ENCODE measurements at regions not wholly inside any gene's neighbourhood (a gene's known extent, or its start where the extent isn't known, plus 50 kb on each side); places are given as distances from the start of the nearest gene placed in this dataset.

DNA sequence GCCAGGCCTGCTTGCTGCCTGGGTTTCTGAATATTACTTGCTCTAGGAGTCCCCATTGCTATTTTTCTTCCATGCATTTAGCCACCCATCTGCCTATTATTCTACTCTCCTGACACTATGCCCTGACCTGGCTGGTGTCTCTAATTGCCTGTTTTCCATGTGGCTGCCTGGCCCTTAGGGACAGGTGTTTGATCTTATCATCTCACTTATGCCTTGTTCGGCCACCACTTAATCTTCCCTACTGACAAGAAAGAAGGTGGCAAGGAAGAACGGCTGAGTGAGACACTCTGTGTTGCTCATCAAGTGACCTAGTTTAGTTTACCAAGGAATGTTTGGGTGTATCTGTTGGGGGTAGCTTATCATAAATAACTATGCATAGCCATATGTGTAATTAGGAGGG lies 50.4 kb upstream of the RAPH1 start:
- no peaks in the 10 kb centered on the region for H3K9me3 Mint-ChIP-seq
- H3K36me3 Mint-ChIP-seq (ENCODE audit: low read depth) = no peaks in the 10 kb centered on the region
- H3K4me1 Mint-ChIP-seq (ENCODE audit: low read depth) = peaks cover 58% of the 10 kb centered on the region
- peak overlapping the region; percentile 36; the same call in 1 of the 2 replicates for H3K27ac Mint-ChIP-seq
- H3K4me3 Mint-ChIP-seq = no peak overlapping the region; the same call in none of the 2 replicates
- DNase-seq = no peak
- H3K27me3 Mint-ChIP-seq (ENCODE audit: insufficient read depth) = peaks cover 1% of the 10 kb centered on the region
- TF ChIP-seq, protein P1, sequence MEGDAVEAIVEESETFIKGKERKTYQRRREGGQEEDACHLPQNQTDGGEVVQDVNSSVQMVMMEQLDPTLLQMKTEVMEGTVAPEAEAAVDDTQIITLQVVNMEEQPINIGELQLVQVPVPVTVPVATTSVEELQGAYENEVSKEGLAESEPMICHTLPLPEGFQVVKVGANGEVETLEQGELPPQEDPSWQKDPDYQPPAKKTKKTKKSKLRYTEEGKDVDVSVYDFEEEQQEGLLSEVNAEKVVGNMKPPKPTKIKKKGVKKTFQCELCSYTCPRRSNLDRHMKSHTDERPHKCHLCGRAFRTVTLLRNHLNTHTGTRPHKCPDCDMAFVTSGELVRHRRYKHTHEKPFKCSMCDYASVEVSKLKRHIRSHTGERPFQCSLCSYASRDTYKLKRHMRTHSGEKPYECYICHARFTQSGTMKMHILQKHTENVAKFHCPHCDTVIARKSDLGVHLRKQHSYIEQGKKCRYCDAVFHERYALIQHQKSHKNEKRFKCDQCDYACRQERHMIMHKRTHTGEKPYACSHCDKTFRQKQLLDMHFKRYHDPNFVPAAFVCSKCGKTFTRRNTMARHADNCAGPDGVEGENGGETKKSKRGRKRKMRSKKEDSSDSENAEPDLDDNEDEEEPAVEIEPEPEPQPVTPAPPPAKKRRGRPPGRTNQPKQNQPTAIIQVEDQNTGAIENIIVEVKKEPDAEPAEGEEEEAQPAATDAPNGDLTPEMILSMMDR (IDR thresholded peaks at IDR 0.05) = no peak

DNA sequence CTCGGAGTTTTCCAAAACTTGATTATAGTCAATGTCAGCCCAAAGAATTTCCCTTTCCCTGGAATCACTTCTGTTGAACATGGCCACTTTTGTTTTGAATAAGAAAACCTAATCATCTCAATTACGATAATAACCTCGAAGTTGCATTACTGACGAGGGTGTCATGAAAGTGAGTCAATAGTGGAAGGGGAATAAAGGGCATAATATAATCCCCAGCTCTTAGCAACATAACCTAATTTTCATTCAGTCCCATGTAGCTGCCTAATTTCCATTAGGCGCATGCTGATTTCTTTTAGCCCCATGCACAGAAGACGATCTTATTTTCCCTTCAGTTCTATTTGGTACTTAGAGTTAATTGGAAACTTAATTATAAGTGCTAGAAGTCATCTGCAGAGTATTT lies 51.1 kb upstream of the RAPH1 start:
- TF ChIP-seq, protein P1 (IDR thresholded peaks at IDR 0.05) = no peak
- Mint-ChIP-seq H3K4me1 (ENCODE audit: low read depth) (peaks cover 64% of the 10 kb centered on the region), H3K27me3 (ENCODE audit: insufficient read depth) (peaks cover 1% of the 10 kb centered on the region), H3K9me3 (no peaks in the 10 kb centered on the region), H3K27ac (peak overlapping the region; percentile 73), H3K4me3 (no peak overlapping the region; the same call in 1 of the 2 replicates), H3K36me3 (ENCODE audit: low read depth) (no peaks in the 10 kb centered on the region)
- no peak for DNase-seq

DNA sequence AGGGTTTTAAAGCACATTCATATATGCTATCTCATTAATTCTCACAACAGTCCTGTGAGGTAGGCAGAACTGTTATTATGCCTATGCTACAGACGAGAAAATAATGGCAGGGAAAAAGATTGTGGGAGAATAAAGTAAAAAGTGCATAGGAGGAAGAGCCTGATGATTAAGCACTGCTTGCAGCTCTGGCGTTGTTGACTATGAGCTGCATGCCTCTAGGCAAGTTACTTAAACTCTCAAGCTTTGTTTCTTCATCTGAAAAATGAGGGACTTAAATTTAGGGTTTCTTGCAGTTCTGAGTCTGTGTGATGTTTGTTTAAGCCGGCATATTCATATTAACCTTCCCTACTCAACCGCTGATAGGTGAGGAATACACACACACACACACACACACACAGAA lies 51.6 kb upstream of the RAPH1 start:
- Mint-ChIP-seq H3K4me3 (0 out of 2 replicates have a peak overlapping the region, but pooled peaks have one; percentile 1), H3K27me3 (ENCODE audit: insufficient read depth) (peaks cover 1% of the 10 kb centered on the region), H3K4me1 (ENCODE audit: low read depth) (peaks cover 68% of the 10 kb centered on the region), H3K9me3 (no peaks in the 10 kb centered on the region), H3K27ac (peak overlapping the region; percentile 73), H3K36me3 (ENCODE audit: low read depth) (no peaks in the 10 kb centered on the region)
- peak; percentile 69 for DNase-seq
- TF ChIP-seq, protein P1 (IDR thresholded peaks at IDR 0.05) = no peak

DNA sequence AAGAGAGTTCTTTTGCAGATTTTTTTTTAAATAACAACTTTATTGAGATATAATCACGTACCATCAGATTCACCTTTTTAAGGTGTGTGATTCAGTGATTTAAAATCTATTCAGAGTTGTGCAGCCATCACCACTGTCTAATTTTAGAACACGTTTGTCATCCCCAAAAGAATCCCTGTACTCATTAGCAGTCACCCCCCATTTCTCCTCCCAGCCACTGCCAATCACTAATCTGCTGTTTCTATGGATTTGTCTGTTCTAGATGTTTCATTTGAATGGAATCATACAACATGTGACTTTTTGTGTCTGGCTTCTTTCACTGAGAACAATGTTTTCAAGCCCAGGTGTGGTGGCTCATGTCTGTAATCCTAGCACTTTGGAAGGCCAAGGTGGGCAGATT lies 55.4 kb upstream of the RAPH1 start:
- H3K9me3 Mint-ChIP-seq = no peaks in the 10 kb centered on the region
- DNase-seq = no peak
- peaks cover 1% of the 10 kb centered on the region for H3K27me3 Mint-ChIP-seq (ENCODE audit: insufficient read depth)
- no peak overlapping the region for H3K27ac Mint-ChIP-seq
- no peak overlapping the region for H3K4me3 Mint-ChIP-seq
- TF ChIP-seq, protein P1 (IDR thresholded peaks at IDR 0.05) = no peak
- no peaks in the 10 kb centered on the region for H3K36me3 Mint-ChIP-seq (ENCODE audit: low read depth)
- peaks cover 65% of the 10 kb centered on the region for H3K4me1 Mint-ChIP-seq (ENCODE audit: low read depth)

DNA sequence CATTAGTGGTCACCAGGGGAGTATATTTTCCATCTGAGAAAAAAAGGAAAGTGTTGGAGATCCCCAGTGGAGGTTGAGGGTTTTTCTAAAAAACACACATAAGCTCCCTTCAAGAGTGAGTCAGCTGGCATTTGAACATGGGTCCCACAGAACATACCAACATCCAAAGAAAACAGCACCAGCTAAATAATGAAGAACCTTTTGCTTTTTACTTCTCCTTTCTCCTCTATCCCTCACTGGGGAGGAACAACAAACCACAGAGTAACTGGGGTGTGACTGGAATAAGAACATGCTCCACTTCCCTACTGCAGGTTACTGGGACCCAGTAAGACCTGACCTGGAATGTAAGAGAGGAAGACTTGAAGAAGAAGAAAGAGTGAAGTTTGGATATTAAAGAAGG lies 56.5 kb upstream of the RAPH1 start:
- H3K36me3 Mint-ChIP-seq (ENCODE audit: low read depth) = no peaks in the 10 kb centered on the region
- H3K4me3 Mint-ChIP-seq = no peak overlapping the region
- H3K27ac Mint-ChIP-seq = no peak overlapping the region
- no peaks in the 10 kb centered on the region for H3K9me3 Mint-ChIP-seq
- H3K4me1 Mint-ChIP-seq (ENCODE audit: low read depth) = peaks cover 62% of the 10 kb centered on the region
- peaks cover 1% of the 10 kb centered on the region for H3K27me3 Mint-ChIP-seq (ENCODE audit: insufficient read depth)
- TF ChIP-seq, protein P1 (IDR thresholded peaks at IDR 0.05) = no peak
- no peak for DNase-seq

DNA sequence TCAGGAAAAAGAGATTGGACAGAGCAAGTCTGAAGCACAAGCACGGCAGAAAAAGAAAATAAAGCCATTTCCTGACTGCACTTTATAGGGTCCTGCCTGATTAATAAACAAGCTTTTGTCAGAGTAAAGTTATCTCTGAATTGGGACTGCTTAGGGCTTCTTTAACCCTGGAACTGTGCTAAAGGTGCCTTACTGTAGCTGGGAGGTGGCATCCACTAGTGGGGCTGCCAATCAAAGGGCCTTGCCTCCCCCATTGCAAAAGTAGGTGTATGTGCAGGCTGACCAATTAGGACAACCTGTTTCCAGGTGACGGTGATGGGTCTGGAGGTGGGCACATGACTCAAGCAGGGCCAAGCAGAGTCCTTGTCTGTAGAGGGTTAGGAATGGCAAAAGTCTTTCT lies 57.4 kb upstream of the RAPH1 start:
- TF ChIP-seq, protein P1 (IDR thresholded peaks at IDR 0.05) = no peak
- H3K27me3 Mint-ChIP-seq (ENCODE audit: insufficient read depth) = peaks cover 3% of the 10 kb centered on the region; the same call in 1 of the 2 replicates
- H3K36me3 Mint-ChIP-seq (ENCODE audit: low read depth) = no peaks in the 10 kb centered on the region
- DNase-seq = no peak
- H3K9me3 Mint-ChIP-seq = no peaks in the 10 kb centered on the region
- H3K4me1 Mint-ChIP-seq (ENCODE audit: low read depth) = peaks cover 57% of the 10 kb centered on the region
- H3K27ac Mint-ChIP-seq = no peak overlapping the region
- H3K4me3 Mint-ChIP-seq = no peak overlapping the region

Data from HFFc6 (cell line).